Type B pancreatic cell (in vitro differentiated cells): ENCODE measurements at regions not wholly inside any gene's neighbourhood (a gene's known extent, or its start where the extent isn't known, plus 50 kb on each side); places are given as distances from the start of the nearest gene placed in this dataset.
A peak's percentile ranks its signal among the peaks of the same experiment; 100 is the strongest.
"Not testable (repeated sequence)": the region's sequence is repeated elsewhere in the genome, so short reads cannot be mapped to it uniquely, and the experiment has no call there.

Experiments used
- DNase-seq: peaks from one replicate; pipeline ENCODE4 v3.0.0; 2021; ENCODE audit warnings: mixed read lengths; ENCODE audit not compliant: unreplicated experiment; ENCODE audit errors: extremely low spot score
- H3K27ac Mint-ChIP-seq: 2 replicates; pipeline ENCODE4 v1.8.0; 2021; ENCODE audit warnings: mild to moderate bottlenecking, mixed read lengths
- H3K27me3 Mint-ChIP-seq: 2 replicates; pipeline ENCODE4 v1.8.0; 2021; ENCODE audit warnings: mixed read lengths
- H3K36me3 Mint-ChIP-seq: 2 replicates; pipeline ENCODE4 v1.8.0; 2021; ENCODE audit warnings: mixed read lengths
- H3K4me1 Mint-ChIP-seq: one replicate; pipeline ENCODE4 v1.8.0; 2021; ENCODE audit warnings: mixed read lengths; ENCODE audit not compliant: unreplicated experiment
- H3K4me3 Mint-ChIP-seq: 2 replicates; pipeline ENCODE4 v1.8.0; 2021; ENCODE audit warnings: mild to moderate bottlenecking, mixed read lengths
- H3K9me3 Mint-ChIP-seq: 2 replicates; pipeline ENCODE4 v1.8.0; 2021; ENCODE audit warnings: mixed read lengths
- CTCF ChIP-seq: fragments of 200-600 bp; sonication (generic); conservative IDR thresholded peaks from 2 replicates; pipeline ENCODE4 v1.5.0; 2021; ENCODE audit warnings: antibody characterized with exemption, mild to moderate bottlenecking

DNA sequence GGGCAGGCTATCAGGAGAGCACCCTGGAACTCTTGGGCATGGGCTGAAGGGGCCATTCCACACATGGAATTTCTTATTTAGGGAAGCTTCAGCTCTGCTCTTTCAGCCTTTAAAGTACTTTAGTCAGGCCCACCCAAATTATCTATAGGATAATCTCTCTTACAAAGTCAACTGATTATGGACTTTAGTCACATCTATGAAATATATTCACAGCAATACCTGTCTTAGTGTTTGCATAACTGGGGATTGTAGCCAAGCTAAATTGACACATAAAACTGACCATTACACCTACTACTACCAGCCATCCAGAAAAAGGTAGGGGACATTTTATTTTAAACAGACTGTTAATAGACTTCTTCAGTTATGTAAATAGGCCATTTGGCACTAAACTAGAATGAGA is 114.9 kb upstream of the VANGL1 start:
- no peak for DNase-seq
- Mint-ChIP-seq H3K27ac (no peak overlapping the region), H3K36me3 (no peaks in the 10 kb centered on the region), H3K4me1 (peaks cover 27% of the 10 kb centered on the region), H3K4me3 (no peak overlapping the region), H3K27me3 (no peaks in the 10 kb centered on the region), H3K9me3 (no peaks in the 10 kb centered on the region)
- no peak for TF ChIP-seq CTCF

DNA sequence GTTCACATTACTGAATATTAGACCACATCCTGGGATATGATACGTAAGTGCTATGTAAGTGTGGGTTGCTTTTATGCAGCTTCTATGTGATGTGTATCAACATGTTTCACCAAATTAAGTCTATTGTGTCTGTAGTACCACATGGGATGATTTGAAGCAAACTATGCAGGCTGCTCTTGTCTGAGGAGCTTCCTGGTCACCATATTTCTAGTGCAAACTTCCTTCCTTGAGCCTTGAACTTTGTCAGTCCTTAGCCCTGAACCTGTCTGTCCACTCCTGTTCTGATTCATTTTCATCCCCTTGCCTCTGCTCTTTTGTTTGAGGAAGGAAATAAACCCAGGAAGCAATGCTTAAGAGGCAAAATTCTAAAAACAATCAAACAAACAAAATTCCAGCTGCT is 117.5 kb upstream of the VANGL1 start:
- Mint-ChIP-seq H3K36me3 (no peaks in the 10 kb centered on the region), H3K27ac (peak overlapping the region; percentile 42), H3K4me1 (peaks cover 12% of the 10 kb centered on the region), H3K4me3 (no peak overlapping the region), H3K27me3 (peaks cover 3% of the 10 kb centered on the region), H3K9me3 (peaks cover 8% of the 10 kb centered on the region)
- DNase-seq, result no peak
- TF ChIP-seq CTCF, result no peak

GRCh38 chr1:115522386-115522785 is 119.4 kb upstream of the VANGL1 start:
- H3K4me3 Mint-ChIP-seq, result no peak overlapping the region
- no peak for DNase-seq
- TF ChIP-seq CTCF, result no peak
- peaks cover 4% of the 10 kb centered on the region for H3K4me1 Mint-ChIP-seq
- peaks cover 8% of the 10 kb centered on the region for H3K9me3 Mint-ChIP-seq
- H3K27me3 Mint-ChIP-seq, result peaks cover 3% of the 10 kb centered on the region
- H3K27ac Mint-ChIP-seq, result no peak overlapping the region
- no peaks in the 10 kb centered on the region for H3K36me3 Mint-ChIP-seq

GRCh38 chr1:115515270-115515669 is 126.5 kb upstream of the VANGL1 start:
- no peak overlapping the region for H3K27ac Mint-ChIP-seq
- H3K36me3 Mint-ChIP-seq, result no peaks in the 10 kb centered on the region
- TF ChIP-seq CTCF, result no peak
- DNase-seq, result no peak
- H3K9me3 Mint-ChIP-seq, result peaks cover 6% of the 10 kb centered on the region
- H3K4me1 Mint-ChIP-seq, result no peaks in the 10 kb centered on the region
- no peak overlapping the region for H3K4me3 Mint-ChIP-seq
- peaks cover 3% of the 10 kb centered on the region for H3K27me3 Mint-ChIP-seq

GRCh38 chr1:115510226-115510625 is 131.5 kb upstream of the VANGL1 start:
- not testable (repeated sequence) for H3K9me3 Mint-ChIP-seq, H3K27me3 Mint-ChIP-seq, H3K4me3 Mint-ChIP-seq, DNase-seq, H3K36me3 Mint-ChIP-seq, H3K27ac Mint-ChIP-seq
- H3K4me1 Mint-ChIP-seq, result peaks cover 13% of the 10 kb centered on the region

- Mint-ChIP-seq H3K36me3 (no peaks in the 10 kb centered on the region), H3K27me3 (peaks cover 4% of the 10 kb centered on the region), H3K4me1 (peaks cover 19% of the 10 kb centered on the region), H3K9me3 (no peaks in the 10 kb centered on the region), H3K4me3 (no peak overlapping the region), H3K27ac (no peak overlapping the region)
- TF ChIP-seq CTCF, result no peak
- DNase-seq, result no peak
Observed at GRCh38 chr1:115507901-115508300, 133.9 kb upstream of the VANGL1 start.
